HG03469 (cell line): ENCODE measurements at regions not wholly inside any gene's neighbourhood (a gene's known extent, or its start where the extent isn't known, plus 50 kb on each side); places are given as distances from the start of the nearest gene placed in this dataset.
"Not testable (repeated sequence)": the region's sequence is repeated elsewhere in the genome, so short reads cannot be mapped to it uniquely, and the experiment has no call there.

ENCODE experiments used
- ATAC-seq: cut with Tn5 transposase; IDR thresholded peaks from one replicate; pipeline ENCODE4 v1.9.1; 2021; ENCODE audit warnings: mild to moderate bottlenecking, moderate library complexity, moderate number of reproducible peaks; ENCODE audit not compliant: unreplicated experiment

- no peak for ATAC-seq
Measured at GRCh38 chr4:20124317-20125026, 127.2 kb upstream of the SLIT2 start.

DNA sequence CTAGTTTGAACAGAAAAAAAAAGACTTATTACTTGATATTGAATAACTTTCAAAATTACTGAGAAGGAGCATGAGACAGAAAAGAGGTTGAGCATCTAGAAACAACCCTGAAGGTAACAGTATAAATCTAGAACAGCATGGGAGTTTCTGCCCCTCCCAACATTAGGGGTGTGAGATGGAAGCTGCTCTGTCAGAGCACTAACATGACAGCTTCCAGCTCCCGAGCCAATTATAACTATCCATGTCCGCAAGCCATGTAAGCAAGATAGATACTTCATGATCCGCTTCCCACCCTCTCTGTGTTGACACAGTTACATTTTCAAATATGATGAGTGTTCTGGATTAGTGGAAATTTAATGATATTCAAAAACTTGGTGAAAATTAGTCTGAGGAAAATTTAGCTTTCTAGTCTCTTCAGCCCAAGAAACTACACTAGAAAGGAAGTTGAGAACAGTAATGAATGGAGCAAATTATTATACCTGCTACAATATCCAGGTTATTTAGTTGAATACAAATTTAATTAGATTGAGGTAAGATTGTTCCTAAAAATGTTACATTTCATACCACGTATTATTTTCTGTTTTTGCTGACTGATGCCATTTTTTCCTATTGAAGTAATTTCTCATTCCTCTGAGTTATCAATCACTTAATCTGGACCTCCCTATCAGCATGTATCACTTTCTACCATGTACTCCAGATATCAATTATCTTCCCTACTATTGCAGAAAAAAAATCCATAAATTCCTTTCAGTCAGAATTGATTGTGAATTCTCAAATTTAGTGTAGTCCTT lies 129.3 kb upstream of the SLIT2 start:
- ATAC-seq: no peak

DNA sequence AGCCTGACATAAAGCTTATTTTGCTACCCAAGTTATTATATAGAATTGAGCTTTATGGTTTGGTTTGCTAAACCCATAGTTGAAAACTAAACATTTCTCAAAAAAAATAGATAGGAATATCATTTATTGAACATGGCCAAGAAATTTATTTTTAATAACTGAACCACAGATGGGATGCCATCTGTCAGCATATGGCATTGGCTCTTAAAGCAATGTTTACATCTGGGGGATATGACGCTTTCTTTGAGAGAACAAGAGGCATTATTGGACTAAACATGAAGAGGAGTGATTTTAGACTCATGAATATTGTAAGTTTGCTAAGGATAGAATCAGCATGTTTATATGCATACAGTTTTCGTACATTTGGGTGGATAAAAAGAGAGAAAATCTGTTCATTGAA lies 132.6 kb upstream of the SLIT2 start:
- no peak for ATAC-seq

DNA sequence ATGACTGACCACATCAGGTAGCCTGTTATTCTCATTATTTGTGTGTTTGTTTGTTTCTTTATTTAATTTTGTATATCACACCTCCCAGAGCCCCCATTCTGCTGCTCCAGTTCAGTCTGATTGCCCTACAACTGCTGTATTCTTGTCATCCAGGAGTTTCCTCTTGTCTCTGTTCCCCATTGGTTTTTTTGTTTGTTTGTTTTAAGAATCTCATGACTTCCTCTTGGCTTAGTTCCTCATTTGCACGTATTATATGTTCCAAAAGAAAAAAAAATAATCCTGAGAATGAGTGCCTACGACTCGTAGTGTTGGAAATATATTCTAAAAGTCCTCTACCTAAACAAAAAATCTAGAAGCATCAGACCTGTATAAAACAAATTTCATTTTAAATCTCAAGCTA lies 142.3 kb upstream of the SLIT2 start:
- no peak for ATAC-seq

DNA sequence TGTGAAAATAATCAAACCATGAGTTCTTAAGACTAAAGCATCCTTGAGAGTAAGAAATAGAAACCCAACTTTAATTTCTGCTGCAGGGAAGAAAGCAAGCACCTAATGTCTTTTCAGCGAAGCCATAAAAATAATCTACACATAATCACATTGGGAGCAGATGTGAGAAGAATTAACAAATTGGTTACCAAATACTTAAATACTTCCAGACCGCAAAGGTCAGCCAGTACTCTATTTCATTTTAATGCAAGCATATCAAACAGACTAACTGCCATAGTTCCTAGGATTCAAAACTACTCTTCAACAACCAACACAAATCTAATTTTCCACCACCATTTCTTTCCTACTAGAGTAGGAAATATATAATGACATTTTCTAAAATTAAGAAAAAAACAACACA lies 144.8 kb upstream of the SLIT2 start:
- ATAC-seq: no peak

DNA sequence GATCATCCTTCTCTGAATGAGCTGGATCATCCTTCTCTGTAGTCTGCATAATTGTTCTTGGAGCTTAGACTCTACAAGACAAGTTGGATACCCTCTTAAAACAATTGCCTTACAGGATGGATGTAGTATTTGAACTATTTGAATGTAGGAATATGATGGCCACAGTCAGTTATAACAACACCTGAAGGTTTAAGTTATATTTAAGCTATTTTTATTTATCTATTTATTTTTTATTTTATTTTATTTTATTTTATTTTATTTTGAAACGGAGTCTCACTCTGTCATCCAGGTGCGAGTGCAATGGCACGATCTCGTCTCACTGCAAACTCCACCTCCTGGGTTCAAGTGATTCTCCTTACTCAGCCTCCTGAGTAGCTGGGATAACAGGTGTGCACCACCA lies 149.9 kb upstream of the SLIT2 start:
- ATAC-seq: no peak

DNA sequence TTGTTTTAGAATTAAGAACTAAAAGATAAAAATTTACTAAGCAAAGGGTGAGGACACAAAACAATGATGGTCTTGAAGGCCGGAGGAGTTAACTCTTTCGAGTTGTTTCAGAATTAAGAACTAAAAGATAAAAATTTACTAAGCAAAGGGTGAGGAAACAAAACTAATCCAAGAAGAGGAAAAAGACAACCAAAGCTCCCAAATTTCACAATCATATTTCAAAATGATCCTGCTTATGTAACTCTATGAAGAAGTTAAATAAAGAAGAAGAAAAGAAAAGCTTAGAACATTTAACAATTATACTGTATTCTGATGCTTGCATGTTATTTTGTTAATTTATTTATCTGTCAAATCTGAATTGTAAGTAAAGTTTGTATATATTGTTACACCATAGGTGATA lies 154.8 kb upstream of the SLIT2 start:
- no peak for ATAC-seq

GRCh38 chr4:20095805-20096541 lies 155.7 kb upstream of the SLIT2 start:
- ATAC-seq: no peak

GRCh38 chr4:20091781-20092180 lies 159.9 kb upstream of the SLIT2 start:
- ATAC-seq: no peak

DNA sequence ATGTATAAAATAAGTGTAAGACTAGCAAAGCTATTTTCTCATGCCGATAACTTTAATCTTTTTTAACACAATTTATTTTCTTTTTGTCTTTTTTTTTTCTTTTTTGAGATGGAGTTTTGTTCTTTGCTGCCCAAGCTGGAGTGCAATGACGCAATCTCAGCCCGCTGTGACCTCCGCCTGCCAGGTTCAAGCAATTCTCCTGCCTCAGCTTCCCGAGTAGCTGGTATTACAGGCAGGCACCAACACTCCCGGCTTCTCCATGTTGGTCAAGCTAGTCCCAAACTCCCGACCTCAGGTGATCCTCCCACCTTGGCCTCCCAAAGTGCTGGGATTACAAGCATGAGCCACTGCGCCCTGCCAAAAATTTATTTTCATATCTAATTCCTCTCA lies 164.2 kb upstream of the SLIT2 start:
- no peak for ATAC-seq

DNA sequence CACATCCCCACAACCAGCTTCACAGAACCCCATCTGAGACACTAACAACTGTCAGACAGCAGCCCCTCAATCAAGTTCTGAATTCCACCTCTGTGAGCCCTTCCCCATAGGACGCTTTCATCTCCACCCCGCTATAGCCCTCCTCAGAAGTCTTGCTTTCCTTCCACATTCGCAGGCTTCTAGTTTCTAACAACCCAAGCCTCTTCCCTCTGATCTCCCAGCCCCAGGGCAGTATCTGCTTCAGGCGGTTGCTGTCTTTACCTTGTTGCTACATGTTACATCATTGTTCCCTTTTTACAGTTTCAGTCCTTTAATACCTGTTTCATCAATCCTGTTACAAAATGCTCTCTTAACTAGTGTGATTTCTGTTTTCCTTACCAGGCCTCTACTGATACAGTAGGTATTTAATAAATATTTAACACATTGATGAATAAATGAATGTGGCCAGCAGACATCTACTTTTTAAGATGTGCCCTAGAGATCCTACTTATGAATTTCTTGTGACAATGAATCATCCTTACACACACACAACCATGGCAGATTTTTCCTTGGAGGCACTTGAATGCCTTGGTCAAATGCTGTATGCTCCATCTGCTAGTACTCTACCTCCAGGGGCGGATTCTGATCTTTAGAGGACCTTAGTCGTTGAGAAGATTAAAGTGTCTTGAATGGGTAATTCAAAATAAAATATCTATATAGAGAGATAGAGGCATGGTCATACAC lies 164.7 kb upstream of the SLIT2 start:
- ATAC-seq: no peak

GRCh38 chr4:20086067-20086798 lies 165.5 kb upstream of the SLIT2 start:
- no peak for ATAC-seq

DNA sequence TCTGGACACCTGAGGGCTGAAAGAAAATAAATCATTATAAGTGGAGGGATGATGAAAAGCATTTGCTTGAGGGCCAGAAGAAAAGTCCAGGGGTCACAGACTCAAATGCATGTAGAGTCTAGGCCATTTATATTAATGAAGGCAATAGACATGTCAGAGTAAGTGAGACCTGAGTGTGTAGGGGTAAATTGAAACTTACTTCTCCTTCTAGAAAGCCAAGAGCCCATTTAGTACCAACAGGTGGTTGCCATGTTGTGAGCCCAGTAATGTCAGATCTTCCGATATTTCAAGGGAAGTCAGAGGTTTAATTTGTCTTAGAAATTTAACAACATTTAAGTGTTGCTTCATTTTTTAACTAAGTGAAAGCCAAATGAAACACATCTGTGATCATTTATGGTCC lies 166.1 kb upstream of the SLIT2 start:
- ATAC-seq: no peak

DNA sequence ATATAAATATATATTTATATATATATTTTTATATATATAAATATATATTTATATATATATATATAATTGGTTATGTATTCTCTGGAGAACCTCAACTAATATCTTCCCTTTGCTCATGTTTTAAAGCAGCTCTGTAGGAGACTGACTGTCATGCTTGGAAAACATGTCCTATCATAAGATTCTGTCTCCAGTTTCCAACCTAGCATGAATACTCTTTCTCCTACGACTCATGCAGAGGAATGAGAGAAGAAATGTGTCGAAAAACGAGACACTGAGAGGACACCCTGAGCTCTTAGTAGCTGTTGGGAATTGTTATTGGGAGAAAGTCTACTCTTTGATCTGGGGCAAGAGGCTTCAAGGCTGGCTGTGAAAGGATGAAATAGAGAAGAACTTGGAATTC lies 166.5 kb upstream of the SLIT2 start:
- ATAC-seq: no peak

- no peak for ATAC-seq
Measured at GRCh38 chr4:20084488-20084887, 167.2 kb upstream of the SLIT2 start.

DNA sequence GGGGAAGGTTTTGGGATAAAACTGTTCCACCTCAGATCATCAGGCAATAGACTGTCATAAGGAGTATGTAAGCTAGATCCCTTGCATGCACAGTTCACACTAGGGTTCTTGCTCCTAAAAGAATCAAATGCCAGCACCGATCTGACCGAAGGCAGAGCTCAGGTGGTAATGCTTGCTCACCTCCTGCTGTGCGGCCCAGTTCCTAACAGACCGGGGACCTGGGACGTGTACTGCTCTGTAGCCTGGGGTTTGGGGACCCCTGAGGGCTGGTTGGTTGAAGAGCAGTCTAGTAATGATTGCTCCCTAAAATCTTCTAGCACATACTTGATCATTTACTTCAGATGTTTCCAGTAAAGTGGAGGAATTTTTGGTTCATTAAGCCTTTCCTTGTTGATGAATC lies 173.1 kb upstream of the SLIT2 start:
- no peak for ATAC-seq

GRCh38 chr4:20075248-20075871 lies 176.3 kb upstream of the SLIT2 start:
- ATAC-seq: no peak

GRCh38 chr4:20074450-20074849 lies 177.3 kb upstream of the SLIT2 start:
- ATAC-seq: no peak

DNA sequence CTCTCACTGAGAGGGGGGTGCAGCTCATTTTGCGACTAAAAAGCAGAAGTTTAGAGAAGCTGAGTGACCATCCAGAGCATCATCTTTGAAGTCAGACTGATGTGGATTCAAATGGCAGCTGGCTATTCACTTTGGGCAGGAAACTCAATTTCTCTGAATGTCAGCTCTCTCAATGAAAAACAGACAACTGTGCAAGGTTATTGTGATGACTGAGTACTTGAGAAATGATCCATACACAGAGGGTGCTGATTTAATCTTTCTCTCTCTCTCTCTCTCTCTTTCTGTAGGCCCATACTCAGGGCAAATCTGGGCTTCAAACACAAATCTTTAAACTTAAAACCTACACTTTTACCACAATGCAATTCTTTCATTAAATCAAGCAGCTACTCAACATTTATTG lies 185.8 kb upstream of the SLIT2 start:
- ATAC-seq: no peak

DNA sequence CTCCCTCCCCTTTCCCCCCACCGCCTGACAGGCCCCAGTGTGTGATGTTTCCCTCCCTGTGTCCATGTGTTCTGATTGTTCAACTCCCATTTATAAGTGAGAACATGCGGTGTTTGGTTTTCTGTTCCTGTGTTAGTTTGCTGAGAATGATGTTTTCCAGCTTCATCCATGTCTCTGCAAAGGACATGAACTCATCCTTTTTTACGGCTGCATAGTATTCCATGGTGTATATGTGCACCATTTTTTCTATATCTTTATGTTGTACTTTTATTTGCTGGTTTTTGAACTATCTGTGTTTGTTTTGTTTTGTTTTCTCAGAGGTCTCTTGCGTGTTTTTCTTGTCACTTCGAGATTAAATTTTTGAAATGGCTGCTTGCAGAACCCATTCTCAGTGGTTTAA lies 188.8 kb upstream of the SLIT2 start:
- ATAC-seq: not testable (repeated sequence)
